HG02571 (cell line): ENCODE measurements at regions not wholly inside any gene's neighbourhood (a gene's known extent, or its start where the extent isn't known, plus 50 kb on each side); places are given as distances from the start of the nearest gene placed in this dataset.
"Not testable (repeated sequence)": the region's sequence is repeated elsewhere in the genome, so short reads cannot be mapped to it uniquely, and the experiment has no call there.

Experiments used
- ATAC-seq: cut with Tn5 transposase; IDR thresholded peaks from one replicate; pipeline ENCODE4 v1.9.1; 2021; ENCODE audit warnings: mild to moderate bottlenecking, moderate library complexity; ENCODE audit not compliant: unreplicated experiment

GRCh38 chr2:87565116-87565515, 182.8 kb upstream of the PLGLB2 start:
- not testable (repeated sequence) for ATAC-seq

DNA sequence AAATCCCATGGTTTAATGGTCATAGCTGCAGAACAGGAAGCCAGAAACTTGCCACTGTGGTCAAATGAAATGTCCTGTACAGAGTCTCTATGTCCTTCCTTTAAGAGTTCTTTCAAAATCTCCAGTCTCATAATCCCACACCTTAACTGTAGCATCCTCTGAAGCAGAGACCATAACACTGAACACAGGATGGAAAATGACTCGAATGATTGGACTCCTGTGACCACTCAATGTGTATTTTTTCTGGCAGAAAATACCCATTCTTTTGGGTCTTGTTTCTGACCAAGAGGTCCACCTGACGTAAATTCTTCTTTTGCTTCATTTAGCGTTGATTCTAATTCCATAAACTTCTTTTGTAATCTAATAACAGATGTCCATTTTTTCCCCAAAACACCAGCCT, 181.4 kb upstream of the PLGLB2 start:
- ATAC-seq = not testable (repeated sequence)

DNA sequence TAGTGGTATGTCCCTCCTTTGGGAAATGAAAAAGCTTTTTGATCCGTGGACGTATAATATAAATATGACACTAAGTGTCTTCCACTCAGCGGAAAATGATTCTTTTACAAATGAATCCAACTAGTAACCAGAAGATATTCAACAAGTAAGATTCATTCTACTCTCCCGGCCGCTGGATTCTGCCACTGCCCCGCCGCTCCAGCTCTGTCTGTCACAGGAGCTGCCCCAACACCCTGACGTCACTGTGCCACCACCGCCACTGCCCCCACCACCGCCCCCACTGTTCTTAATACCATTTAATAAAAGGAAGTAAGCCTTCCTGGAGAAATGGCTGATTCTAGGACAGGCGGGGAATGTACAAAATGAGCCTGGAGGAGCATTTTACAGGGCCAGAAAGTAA, 180.8 kb upstream of the PLGLB2 start:
- ATAC-seq = not testable (repeated sequence)

DNA sequence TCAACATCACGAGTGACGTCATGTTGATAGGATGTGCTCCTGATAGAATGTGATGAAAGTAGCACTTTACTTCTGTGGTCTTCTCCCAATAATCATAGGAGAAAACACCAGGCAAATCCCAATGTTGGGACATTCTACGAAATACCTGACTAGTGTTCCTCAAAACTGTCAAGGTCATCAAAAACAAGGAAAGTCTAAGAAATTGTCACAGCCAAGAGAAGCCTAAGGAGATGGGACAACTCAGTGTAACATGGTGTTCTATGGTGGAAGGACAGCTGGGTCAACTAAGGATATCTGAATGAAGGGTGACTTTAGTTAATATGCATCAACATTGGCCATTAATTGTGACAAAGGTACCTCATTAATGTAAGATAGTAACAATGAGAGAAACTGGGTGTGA, 180.0 kb upstream of the PLGLB2 start:
- not testable (repeated sequence) for ATAC-seq

DNA sequence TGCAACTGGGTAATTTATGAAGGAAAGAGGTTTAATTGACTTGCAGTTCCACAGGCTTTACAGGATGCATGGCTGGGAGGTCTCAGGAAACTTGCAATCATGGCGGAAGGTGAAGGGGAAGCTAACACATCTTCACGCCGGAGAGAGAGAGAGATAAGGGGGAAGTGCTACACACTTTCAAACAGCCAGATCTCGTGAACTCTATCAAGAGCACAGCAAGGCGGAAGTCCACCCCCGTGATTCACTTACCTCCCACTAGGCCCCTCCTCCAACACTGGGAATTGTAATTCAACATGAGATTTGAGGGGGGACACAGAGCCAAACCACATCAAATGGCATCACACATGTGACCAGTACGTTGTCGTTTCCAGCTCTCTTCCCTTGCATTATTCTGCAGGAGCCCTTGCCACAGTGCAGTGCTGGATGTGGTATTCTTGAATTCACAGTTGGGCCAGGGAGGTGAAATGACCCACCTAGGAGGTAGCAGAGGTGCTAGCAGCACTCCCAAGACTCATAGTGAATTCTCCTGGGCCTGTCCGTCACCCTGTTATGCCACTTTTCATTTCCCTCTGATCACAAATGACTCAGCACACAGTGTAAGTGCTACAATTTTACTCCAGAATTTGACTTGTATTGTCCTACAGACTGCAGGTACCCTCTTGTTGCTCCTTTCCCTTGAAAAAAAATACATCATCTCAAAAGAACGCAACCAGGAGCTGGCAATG, 179.2 kb upstream of the PLGLB2 start:
- not testable (repeated sequence) for ATAC-seq

- not testable (repeated sequence) for ATAC-seq
Observed at GRCh38 chr2:87569689-87570397, 178.0 kb upstream of the PLGLB2 start.

GRCh38 chr2:87571889-87572465, 175.9 kb upstream of the PLGLB2 start:
- not testable (repeated sequence) for ATAC-seq

DNA sequence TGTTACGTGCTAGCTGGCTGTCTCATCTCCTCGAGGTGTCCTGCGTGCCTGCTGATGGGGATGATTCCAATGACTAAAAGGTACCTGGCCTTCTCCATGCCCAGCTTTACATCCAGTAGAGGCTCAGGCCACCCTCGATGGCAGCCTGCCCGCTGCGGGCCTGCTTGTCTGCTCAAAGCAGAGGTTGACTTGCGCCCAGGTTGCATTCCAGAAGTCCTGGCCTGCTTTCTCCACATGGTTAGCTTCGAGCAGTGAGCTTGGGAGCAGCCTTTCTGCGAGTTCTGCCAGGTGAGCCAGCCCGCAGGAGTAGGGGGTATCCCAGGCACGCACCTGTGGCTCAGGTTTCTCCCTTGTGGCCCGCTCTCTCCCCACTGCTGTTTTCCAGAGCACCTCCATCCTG, 175.0 kb upstream of the PLGLB2 start:
- not testable (repeated sequence) for ATAC-seq

DNA sequence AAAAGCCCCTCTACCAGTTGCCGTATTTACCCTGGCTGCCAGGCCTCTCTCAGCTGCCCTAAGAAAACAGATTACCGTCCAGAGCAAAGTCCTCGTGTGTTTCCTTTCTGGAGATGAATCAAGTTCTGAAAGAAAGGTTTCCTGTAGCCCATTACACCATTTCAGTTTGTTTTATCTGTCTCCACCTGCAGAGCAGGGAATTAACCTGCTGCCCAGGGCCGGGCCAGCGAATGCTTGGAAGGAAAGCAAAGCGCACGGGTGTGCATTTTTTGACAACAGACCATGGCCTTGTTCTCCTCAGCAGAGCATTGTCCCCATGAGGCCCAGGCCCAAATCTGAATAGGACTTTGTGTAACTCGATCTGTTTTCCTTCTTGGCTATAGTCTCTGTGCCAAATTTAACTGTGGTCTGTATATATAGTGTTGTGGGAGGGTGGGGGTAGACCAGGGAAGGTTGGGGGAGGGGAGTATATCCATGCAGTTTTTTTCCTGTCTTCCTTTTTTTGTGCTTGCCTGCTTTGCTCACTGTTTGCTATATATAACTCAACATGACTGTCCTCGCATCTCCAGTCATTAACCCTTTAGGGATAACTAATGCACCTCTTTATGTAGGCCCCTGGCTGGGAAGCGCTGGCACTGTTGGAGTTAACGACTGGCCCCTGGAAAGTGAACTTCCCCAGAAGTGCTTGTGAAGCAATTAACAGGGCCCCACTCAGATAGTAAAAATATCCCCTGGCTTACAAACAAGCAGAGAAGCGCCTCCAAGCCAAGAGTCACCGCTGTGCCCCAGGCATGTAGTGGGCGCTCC, 174.3 kb upstream of the PLGLB2 start:
- not testable (repeated sequence) for ATAC-seq

DNA sequence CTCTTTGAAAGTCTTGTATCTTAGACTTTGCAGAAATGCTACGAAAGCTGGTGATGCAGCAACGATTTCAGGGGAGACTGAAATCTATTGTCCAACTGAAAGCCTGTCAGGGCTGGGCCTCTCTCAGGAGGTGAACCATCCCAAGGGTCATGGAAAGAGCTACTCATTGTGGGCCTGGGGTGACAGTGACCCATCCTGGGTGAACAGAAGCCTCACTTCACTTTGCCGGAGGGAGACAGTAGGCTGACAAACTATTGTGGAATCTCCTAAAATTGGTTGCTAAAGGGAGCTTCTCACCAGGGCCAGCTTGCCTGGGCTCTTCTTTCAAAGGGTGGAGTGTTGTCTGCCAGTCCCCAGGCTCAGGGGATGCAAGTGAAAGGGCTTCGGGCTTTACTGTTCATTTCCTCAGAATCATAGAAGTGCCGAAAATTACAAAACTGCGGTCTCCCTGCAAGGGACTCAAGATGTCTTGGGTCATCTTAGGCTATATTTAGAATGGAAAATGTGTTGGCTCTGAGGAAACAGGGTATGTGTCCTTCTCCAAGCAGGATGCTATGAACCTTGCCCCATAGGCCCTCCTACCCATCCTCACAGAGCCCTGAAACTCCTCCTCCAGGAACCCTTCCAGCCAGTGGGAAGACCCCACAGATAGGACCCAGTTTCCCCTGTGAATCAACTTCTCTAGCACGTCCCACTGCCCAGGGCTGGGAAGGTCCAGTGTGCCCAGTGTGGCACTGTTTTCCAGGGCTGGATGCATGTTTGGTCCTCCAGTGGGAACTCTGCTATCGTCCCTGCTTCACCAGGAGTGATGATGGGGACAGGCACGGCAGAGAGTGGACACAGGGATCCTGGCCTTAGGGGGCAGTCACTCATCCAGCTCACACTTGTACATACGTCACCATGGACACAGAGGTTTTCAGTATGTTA, 173.4 kb upstream of the PLGLB2 start:
- not testable (repeated sequence) for ATAC-seq

DNA sequence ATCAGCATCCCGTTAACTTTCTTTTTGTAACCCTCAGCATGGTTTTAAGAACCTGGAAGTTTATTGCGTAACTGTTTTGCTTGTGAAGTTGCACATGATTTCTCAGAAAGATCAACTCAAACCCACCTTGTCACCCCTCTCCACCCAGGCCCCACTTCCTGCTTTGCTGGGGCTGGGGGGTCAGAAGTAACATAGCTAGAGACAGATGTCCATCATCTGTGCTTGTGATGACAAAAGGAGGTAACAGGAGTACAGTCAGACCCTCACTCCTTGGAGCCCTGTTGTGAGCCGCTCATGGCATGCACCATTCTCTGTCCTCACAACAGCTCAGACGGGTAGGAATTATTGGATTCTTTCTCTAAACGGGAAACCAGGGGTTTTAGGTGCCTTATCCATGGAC, 172.7 kb upstream of the PLGLB2 start:
- not testable (repeated sequence) for ATAC-seq

- ATAC-seq = not testable (repeated sequence)
Observed at GRCh38 chr2:87577358-87577757, 170.5 kb upstream of the PLGLB2 start.

GRCh38 chr2:87582152-87582551, 165.7 kb upstream of the PLGLB2 start:
- ATAC-seq = not testable (repeated sequence)

GRCh38 chr2:87582579-87582978, 165.3 kb upstream of the PLGLB2 start:
- ATAC-seq = not testable (repeated sequence)

DNA sequence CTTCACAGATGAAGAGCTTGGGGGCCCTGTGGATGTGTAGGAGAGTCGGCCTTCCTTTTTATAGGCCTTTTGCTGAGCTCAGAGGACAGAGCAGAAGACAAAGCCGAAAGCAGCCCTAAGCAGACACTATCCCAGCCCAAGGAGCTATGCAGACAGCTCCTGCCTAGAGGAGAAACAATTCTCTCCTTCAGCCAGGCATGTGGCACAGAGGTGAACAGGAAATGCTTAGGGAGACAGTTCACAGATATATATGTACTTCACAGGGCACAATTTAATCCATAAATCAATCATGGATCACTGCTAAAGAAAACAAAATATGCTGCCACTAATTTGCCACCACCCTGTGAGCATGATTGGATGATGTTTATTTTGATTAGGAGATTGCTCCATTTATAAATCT, 164.5 kb upstream of the PLGLB2 start:
- ATAC-seq = not testable (repeated sequence)

- not testable (repeated sequence) for ATAC-seq
Observed at GRCh38 chr2:87583803-87584202, 164.1 kb upstream of the PLGLB2 start.

DNA sequence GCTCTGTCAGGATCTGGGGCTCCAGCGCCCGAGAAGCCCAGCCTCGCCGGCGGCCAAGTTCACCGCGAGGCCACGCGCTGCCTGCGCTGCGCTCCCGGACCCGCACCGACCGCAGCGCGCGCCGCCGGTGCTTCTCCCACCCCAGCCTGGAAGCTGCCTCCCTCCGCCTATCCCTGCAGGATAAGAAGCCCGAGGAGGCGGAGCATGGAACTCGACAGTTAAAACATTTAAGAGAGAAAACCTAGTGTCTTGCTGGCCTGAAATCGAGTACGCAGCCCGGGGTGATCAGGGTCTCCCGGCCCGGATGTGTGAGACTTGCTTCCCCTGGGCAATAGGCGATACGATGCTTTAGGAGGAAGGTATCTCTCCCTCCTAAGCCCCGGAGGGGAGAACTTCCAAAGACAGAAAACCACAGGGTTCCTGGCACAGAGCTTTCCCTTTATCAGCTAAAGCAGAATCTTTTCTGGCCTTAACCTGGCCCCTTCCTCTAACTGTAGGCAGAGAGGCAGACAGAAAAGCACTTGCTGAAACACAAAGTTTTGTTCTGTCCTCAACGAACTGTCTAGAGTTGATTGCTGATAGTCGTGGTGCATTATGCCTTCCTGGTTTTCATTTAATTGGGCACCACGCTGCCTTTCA, 163.5 kb upstream of the PLGLB2 start:
- not testable (repeated sequence) for ATAC-seq

GRCh38 chr2:87587934-87588333, 160.0 kb upstream of the PLGLB2 start:
- ATAC-seq = not testable (repeated sequence)

- not testable (repeated sequence) for ATAC-seq
Observed at GRCh38 chr2:87592974-87593373, 154.9 kb upstream of the PLGLB2 start.
